Activated naive CD4-positive, alpha-beta T cell treated with Interleukin-2 at 50 U/mL for 16 hours (primary cell): ENCODE measurements at regions not wholly inside any gene's neighbourhood (a gene's known extent, or its start where the extent isn't known, plus 50 kb on each side); places are given as distances from the start of the nearest gene placed in this dataset.

ENCODE experiments used
- DNase-seq: peaks from one replicate; pipeline ENCODE4 v3.0.0-alpha.2; 2020

GRCh38 chr4:56240554-56241174, 146.6 kb downstream of the AASDH start:
- no peak for DNase-seq

GRCh38 chr4:56238251-56238650, 149.0 kb downstream of the AASDH start:
- no peak for DNase-seq

- no peak for DNase-seq
Measured at GRCh38 chr4:56235725-56236124, 151.6 kb downstream of the AASDH start.

- no peak for DNase-seq
Measured at GRCh38 chr4:56235011-56235410, 152.3 kb downstream of the AASDH start.

- no peak for DNase-seq
Measured at GRCh38 chr4:56234098-56234497, 153.2 kb downstream of the AASDH start.

GRCh38 chr4:56231410-56231809, 155.9 kb downstream of the AASDH start:
- no peak for DNase-seq

- DNase-seq, result no peak
Measured at GRCh38 chr4:56229947-56230346, 157.3 kb downstream of the AASDH start.

GRCh38 chr4:56227301-56227835, 159.9 kb downstream of the AASDH start:
- no peak for DNase-seq

- no peak for DNase-seq
Measured at GRCh38 chr4:56226579-56226978, 160.7 kb downstream of the AASDH start.

- no peak for DNase-seq
Measured at GRCh38 chr4:56224641-56225040, 162.7 kb downstream of the AASDH start.

- DNase-seq, result no peak
Measured at GRCh38 chr4:56222514-56222913, 164.8 kb downstream of the AASDH start.

- no peak for DNase-seq
Measured at GRCh38 chr4:56220261-56220660, 167.0 kb downstream of the AASDH start.

GRCh38 chr4:56219447-56219846, 167.8 kb downstream of the AASDH start:
- no peak for DNase-seq

- DNase-seq, result no peak
Measured at GRCh38 chr4:56218230-56218895, 168.9 kb downstream of the AASDH start.

- no peak for DNase-seq
Measured at GRCh38 chr4:56217343-56217890, 169.9 kb downstream of the AASDH start.

- DNase-seq, result no peak
Measured at GRCh38 chr4:56215901-56216300, 171.4 kb downstream of the AASDH start.

GRCh38 chr4:56215141-56215783, 172.0 kb downstream of the AASDH start:
- DNase-seq, result no peak

GRCh38 chr4:56213543-56213942, 173.7 kb downstream of the AASDH start:
- DNase-seq, result no peak

GRCh38 chr4:56212774-56213173, 174.5 kb downstream of the AASDH start:
- no peak for DNase-seq

GRCh38 chr4:56211202-56211601, 176.1 kb downstream of the AASDH start:
- DNase-seq, result no peak

- no peak for DNase-seq
Measured at GRCh38 chr4:56210397-56210796, 176.9 kb downstream of the AASDH start.

GRCh38 chr4:56209767-56210166, 177.5 kb downstream of the AASDH start:
- DNase-seq, result no peak

- no peak for DNase-seq
Measured at GRCh38 chr4:56208103-56208502, 179.2 kb downstream of the AASDH start.

GRCh38 chr4:56206258-56206657, 181.0 kb downstream of the AASDH start:
- no peak for DNase-seq
